ENCODE measurements at regions not wholly inside any gene's neighbourhood (a gene's known extent, or its start where the extent isn't known, plus 50 kb on each side); places are given as distances from the start of the nearest gene placed in this dataset.

DNA sequence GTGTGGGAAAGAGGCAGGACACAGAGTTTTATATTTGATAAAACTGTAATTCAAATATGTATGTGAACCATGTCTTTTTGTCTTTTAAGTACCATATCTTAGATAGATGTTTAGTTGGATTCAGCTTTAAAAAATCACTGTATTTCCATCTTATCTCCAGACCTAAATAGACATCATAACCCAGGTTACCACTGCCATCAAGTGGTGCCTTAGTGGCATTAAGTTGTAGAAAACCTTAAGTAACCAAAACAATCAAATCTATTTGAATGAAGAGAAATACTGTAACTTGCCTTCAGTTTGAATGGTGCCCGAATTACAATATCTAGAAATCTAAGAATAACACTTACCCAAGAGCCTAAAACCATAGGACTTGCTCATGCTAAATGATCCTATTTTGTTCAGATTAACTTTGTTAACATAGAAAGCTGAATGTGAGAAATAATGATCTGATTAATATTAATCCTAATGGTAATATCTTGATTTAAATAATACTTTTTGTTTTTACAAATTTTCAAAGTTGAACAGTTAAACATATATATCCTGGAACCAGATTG is 92.5 kb upstream of the MAP2 start:
- peaks cover 0 to 5% (median 0%) of the 10 kb centered on the region in 3 donors for H3K4me1 ChIP-seq
- no peaks in the 10 kb centered on the region for H3K36me3 ChIP-seq
- no peaks in the 10 kb centered on the region for H3K9me3 ChIP-seq
- H3K4me3 ChIP-seq: no peak overlapping the region
- H3K27me3 ChIP-seq: no peaks in the 10 kb centered on the region
- peak in 2 of 6 experiments; percentile 21 to 49 for TF ChIP-seq CTCF (IDR thresholded peaks at IDR 0.05)
- no peak for TF ChIP-seq POLR2A (IDR thresholded peaks at IDR 0.05)
- WGBS, 2 donors: 15 to 30% methylated on average over 1 of the region's 1 CpG
- intact Hi-C loops (cut with DNase I): loop anchor here (10.0 kb wide), 1 partner anchor 243 kb away; no protein-coding TSS in a partner anchor
- H3K27ac ChIP-seq: no peak overlapping the region
- no peak for DNase-seq

DNA sequence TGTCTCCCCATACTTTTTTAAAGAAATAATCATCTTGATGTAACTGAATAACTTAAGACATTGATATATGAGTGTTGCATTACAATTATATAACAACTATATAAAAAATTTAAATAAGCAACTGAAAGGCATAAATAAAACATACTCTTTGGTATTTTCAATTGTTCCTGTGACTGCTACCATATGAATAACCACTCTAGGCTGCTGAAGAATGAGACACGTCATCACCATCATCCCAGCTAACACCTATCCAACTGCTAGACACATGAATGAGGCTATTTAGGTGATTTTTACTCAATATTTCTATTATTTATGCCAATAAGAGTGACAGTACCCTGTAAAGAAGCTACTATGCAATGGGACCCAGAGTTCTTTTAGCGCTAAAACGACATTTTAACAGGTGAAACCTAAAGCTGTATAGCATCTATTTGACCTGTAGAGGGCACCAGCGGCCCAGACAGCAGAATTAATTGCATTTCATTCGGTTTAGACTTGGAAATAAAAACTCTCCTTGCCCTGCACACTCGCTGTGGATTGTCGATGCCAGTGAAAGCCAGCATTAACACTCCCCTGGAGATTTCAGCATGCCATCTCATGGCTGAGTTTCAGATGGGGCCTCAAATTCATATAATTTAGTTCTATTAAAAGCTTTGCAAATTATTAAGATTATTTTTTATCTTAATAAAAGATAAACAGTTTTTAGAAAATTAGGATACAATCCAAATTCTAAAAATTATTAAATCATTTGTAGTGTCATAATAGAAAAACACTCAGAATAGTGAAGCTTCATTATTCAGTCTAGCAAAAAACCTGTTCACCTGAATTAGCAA is 89.4 kb upstream of the MAP2 start:
- Histone ChIP-seq H3K9me3 (no peaks in the 10 kb centered on the region), H3K27me3 (no peaks in the 10 kb centered on the region), H3K4me1 (peaks cover 0 to 5% (median 0%) of the 10 kb centered on the region in 3 donors), H3K27ac (no peak overlapping the region), H3K4me3 (no peak overlapping the region), H3K36me3 (no peaks in the 10 kb centered on the region)
- intact Hi-C loops (cut with DNase I): loop anchor here (5.0 to 10.0 kb wide), 2 partner anchors 88 to 240 kb away; partner anchors contain the start of gene MAP2
- DNase-seq: no peak
- peak; percentile 27 to 88 (median 73) for TF ChIP-seq CTCF (IDR thresholded peaks at IDR 0.05)
- TF ChIP-seq POLR2A (IDR thresholded peaks at IDR 0.05): no peak
- 8 to 14% methylated on average over 7 of the region's 7 CpGs for WGBS, 2 donors

GRCh38 chr2:209340522-209340921 is 83.3 kb upstream of the MAP2 start:
- 23 to 29% methylated on average over 2 of the region's 2 CpGs for WGBS, 2 donors
- Histone ChIP-seq H3K9me3 (no peaks in the 10 kb centered on the region), H3K27me3 (no peaks in the 10 kb centered on the region), H3K4me1 (no peaks in the 10 kb centered on the region), H3K4me3 (no peak overlapping the region), H3K36me3 (no peaks in the 10 kb centered on the region), H3K27ac (no peak overlapping the region)
- DNase-seq: no peak
- intact Hi-C loops (cut with DNase I): no loop called here
- no peak for TF ChIP-seq POLR2A (IDR thresholded peaks at IDR 0.05)
- no peak for TF ChIP-seq CTCF (IDR thresholded peaks at IDR 0.05)

- Histone ChIP-seq H3K27me3 (no peaks in the 10 kb centered on the region), H3K9me3 (no peaks in the 10 kb centered on the region), H3K27ac (no peak overlapping the region), H3K36me3 (no peaks in the 10 kb centered on the region), H3K4me3 (no peak overlapping the region), H3K4me1 (no peaks in the 10 kb centered on the region)
- DNase-seq: no peak
- 54 to 58% methylated on average over 3 of the region's 3 CpGs for WGBS, 2 donors
- no peak for TF ChIP-seq CTCF (IDR thresholded peaks at IDR 0.05)
- no peak for TF ChIP-seq POLR2A (IDR thresholded peaks at IDR 0.05)
- intact Hi-C loops (cut with DNase I): no loop called here
These were observed 79.5 kb upstream of the MAP2 start for GRCh38 chr2:209344349-209344748.

GRCh38 chr2:209348433-209348832 is 75.4 kb upstream of the MAP2 start:
- H3K27me3 ChIP-seq: no peaks in the 10 kb centered on the region
- no peaks in the 10 kb centered on the region for H3K4me1 ChIP-seq
- intact Hi-C loops (cut with DNase I): no loop called here
- no peak overlapping the region for H3K4me3 ChIP-seq
- WGBS, 2 donors: 26 to 35% methylated on average over 5 to 6 of the region's 6 CpGs
- H3K36me3 ChIP-seq: no peaks in the 10 kb centered on the region
- no peaks in the 10 kb centered on the region for H3K9me3 ChIP-seq
- TF ChIP-seq CTCF (IDR thresholded peaks at IDR 0.05): no peak
- no peak for TF ChIP-seq POLR2A (IDR thresholded peaks at IDR 0.05)
- H3K27ac ChIP-seq: no peak overlapping the region
- no peak for DNase-seq

Data from esophagus squamous epithelium (tissue), 5 donors.